ENCODE measurements at regions not wholly inside any gene's neighbourhood (a gene's known extent, or its start where the extent isn't known, plus 50 kb on each side); places are given as distances from the start of the nearest gene placed in this dataset.

DNA sequence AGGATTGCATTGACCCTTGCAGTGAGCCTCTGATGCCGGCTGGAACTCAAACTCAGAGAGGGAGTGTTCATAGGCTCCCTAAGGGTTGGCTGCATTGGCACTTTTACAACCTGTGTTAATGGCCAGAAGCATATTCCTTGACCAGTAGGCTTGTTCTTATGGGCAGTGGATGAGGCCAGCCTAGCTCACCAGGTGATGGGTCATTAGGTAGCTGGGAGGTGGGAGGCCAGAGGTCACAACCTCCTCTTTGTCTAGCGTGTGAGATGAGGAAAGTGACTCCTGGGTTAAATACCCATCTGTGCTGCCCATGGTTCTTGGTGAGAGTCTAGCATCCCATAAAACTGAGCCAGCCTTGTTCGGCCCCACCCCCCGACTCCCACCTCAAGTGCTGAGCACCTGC, 275.7 kb upstream of the CTNNB1 start:
- TF ChIP-seq RFX5 (IDR thresholded peaks at IDR 0.05; ENCODE audit: borderline replicate concordance, low read depth, low read length) (no peak), POLR2AphosphoS5 (IDR thresholded peaks at IDR 0.05; ENCODE audit: low read depth, low read length) (no peak), CTCF (IDR thresholded peaks at IDR 0.05; ENCODE audit: control extremely low read depth in 1 of 3, insufficient read depth in 1 of 3, low read depth in 1 of 3, low read length in 3 of 3) (no peak), YY1 (IDR thresholded peaks at IDR 0.05; ENCODE audit: low read depth, low read length) (no peak), EZH2 (IDR thresholded peaks at IDR 0.05; ENCODE audit: low read depth, low read length, severe bottlenecking) (no peak), NRF1 (IDR thresholded peaks at IDR 0.05; ENCODE audit: low read depth, low read length) (no peak), NANOG (IDR thresholded peaks at IDR 0.05; ENCODE audit: insufficient read depth, low read depth, low read length, poor library complexity, severe bottlenecking) (no peak), POLR2A (IDR thresholded peaks at IDR 0.05; ENCODE audit: control extremely low read depth in 1 of 2, low read depth in 2 of 2, low read length in 2 of 2) (no peak), TBP (IDR thresholded peaks at IDR 0.05; ENCODE audit: low read depth, low read length) (no peak), JUN (IDR thresholded peaks at IDR 0.05; ENCODE audit: low read depth, low read length) (no peak)
